Vagina (tissue), 2 donors: ENCODE measurements at regions not wholly inside any gene's neighbourhood (a gene's known extent, or its start where the extent isn't known, plus 50 kb on each side); places are given as distances from the start of the nearest gene placed in this dataset.

ENCODE experiments used
- DNase-seq, 2 donors: peaks; one replicate each; pipeline ENCODE4 v3.0.0-alpha.2; 2017; ENCODE audit errors: extremely low spot score in 2 of 2
- H3K27ac ChIP-seq: fragments of 200-600 bp; sonication (generic); one replicate; pipeline ENCODE4 v1.5.1; 2019
- H3K27me3 ChIP-seq: fragments of 200-600 bp; sonication (generic); one replicate; pipeline ENCODE4 v1.5.1; 2019
- H3K36me3 ChIP-seq, 2 donors: fragments of 200-600 bp; sonication (generic); one replicate each; pipeline ENCODE4 v1.5.1; 2017 to 2019
- H3K4me1 ChIP-seq: fragments of 200-600 bp; sonication (generic); one replicate; pipeline ENCODE4 v1.5.1; 2019
- H3K4me3 ChIP-seq, 2 donors: fragments of 200-600 bp; sonication (generic); 1 replicate in 1 of 2; 2 replicates in 1 of 2; pipeline ENCODE4 v1.5.1; 2016 to 2019
- H3K9me3 ChIP-seq: fragments of 200-600 bp; sonication (generic); one replicate; pipeline ENCODE4 v1.5.1; 2019
- POLR2A ChIP-seq, 2 donors: fragments of 450-650 bp; IDR thresholded peaks; one replicate each; pipeline ENCODE4 v1.6.1; 2017; ENCODE audit warnings: antibody characterized with exemption in 2 of 2, mild to moderate bottlenecking in 2 of 2, moderate library complexity in 2 of 2
- POLR2AphosphoS5 ChIP-seq, 2 donors: sonication (generic); formaldehyde crosslinking; IDR thresholded peaks; one replicate each; pipeline ENCODE4 v1.9.0; 2017; ENCODE audit warnings: antibody characterized with exemption in 2 of 2, mild to moderate bottlenecking in 2 of 2, low read depth in 1 of 2; ENCODE audit not compliant: insufficient read depth in 1 of 2
- intact Hi-C: fragments of 100-400 bp; cut with DNase I; formaldehyde crosslinking; loops from one replicate; pipeline ENCODE4 v1.15.1; 2023
- TF ChIP-seq, protein P1 (sequence below), 3 experiments: fragments of 450-650 bp in 2 of 3; fragments of 200-600 bp in 1 of 3; sonication (generic) in 1 of 3; IDR thresholded peaks; one replicate each; pipeline ENCODE4 v1.5.1; 2017 to 2019; ENCODE audit warnings: antibody characterized with exemption in 3 of 3, mild to moderate bottlenecking in 2 of 3, moderate library complexity in 2 of 3

DNA sequence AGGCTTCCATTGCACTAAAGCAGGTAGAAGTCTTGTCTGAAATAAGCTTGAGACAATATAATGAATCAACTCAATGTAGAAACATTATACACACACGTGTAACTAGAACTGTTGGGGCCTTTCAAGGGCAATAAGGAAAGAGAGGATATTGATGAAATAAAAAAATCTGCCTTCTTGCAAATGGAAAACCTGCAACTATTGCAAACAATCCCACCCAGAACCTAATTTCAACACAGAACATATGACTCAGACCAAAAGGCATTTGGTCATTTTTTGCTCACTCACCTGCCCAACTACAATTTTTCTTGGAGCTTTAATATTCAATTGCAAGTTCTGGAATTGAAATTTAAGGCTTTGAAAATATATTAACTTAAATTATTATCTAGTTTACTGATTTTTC is 900.1 kb downstream of the TTLL7 start:
- no peak for DNase-seq
- no peaks in the 10 kb centered on the region for H3K4me1 ChIP-seq
- no peaks in the 10 kb centered on the region for H3K9me3 ChIP-seq
- H3K4me3 ChIP-seq: no peak overlapping the region
- no peaks in the 10 kb centered on the region for H3K27me3 ChIP-seq
- intact Hi-C loops: no loop called here
- TF ChIP-seq POLR2AphosphoS5 (IDR thresholded peaks at IDR 0.05; ENCODE audit: insufficient read depth in 1 of 2, low read depth in 1 of 2): no peak
- TF ChIP-seq, protein P1, sequence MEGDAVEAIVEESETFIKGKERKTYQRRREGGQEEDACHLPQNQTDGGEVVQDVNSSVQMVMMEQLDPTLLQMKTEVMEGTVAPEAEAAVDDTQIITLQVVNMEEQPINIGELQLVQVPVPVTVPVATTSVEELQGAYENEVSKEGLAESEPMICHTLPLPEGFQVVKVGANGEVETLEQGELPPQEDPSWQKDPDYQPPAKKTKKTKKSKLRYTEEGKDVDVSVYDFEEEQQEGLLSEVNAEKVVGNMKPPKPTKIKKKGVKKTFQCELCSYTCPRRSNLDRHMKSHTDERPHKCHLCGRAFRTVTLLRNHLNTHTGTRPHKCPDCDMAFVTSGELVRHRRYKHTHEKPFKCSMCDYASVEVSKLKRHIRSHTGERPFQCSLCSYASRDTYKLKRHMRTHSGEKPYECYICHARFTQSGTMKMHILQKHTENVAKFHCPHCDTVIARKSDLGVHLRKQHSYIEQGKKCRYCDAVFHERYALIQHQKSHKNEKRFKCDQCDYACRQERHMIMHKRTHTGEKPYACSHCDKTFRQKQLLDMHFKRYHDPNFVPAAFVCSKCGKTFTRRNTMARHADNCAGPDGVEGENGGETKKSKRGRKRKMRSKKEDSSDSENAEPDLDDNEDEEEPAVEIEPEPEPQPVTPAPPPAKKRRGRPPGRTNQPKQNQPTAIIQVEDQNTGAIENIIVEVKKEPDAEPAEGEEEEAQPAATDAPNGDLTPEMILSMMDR (IDR thresholded peaks at IDR 0.05): no peak
- H3K27ac ChIP-seq: no peak overlapping the region
- no peaks in the 10 kb centered on the region for H3K36me3 ChIP-seq

DNA sequence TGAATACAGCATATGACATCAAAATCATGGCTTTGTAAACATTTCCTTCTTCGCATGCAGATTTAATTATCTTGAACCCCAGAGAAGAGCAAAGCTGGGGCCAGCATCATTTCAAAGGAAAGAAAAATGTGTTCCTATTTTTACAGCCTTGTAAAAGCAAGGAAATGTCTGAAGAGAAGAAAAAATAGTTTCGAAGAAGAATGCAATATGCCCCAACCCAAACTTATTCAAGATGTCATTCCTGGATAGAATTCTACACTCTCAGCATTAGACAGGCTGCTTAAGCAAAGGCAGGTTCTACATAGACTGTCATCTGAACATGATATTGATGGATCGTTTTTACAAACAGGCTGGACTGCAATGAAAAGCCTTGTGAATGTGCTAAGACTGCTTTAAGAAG is 900.8 kb downstream of the TTLL7 start:
- Histone ChIP-seq H3K27ac (no peak overlapping the region), H3K36me3 (no peaks in the 10 kb centered on the region), H3K4me1 (no peaks in the 10 kb centered on the region), H3K27me3 (no peaks in the 10 kb centered on the region), H3K4me3 (no peak overlapping the region), H3K9me3 (no peaks in the 10 kb centered on the region)
- DNase-seq: no peak
- no peak for TF ChIP-seq POLR2AphosphoS5 (IDR thresholded peaks at IDR 0.05; ENCODE audit: insufficient read depth in 1 of 2, low read depth in 1 of 2)
- TF ChIP-seq POLR2A (IDR thresholded peaks at IDR 0.05): no peak
- TF ChIP-seq, protein P1 (IDR thresholded peaks at IDR 0.05): no peak
- intact Hi-C loops: no loop called here

DNA sequence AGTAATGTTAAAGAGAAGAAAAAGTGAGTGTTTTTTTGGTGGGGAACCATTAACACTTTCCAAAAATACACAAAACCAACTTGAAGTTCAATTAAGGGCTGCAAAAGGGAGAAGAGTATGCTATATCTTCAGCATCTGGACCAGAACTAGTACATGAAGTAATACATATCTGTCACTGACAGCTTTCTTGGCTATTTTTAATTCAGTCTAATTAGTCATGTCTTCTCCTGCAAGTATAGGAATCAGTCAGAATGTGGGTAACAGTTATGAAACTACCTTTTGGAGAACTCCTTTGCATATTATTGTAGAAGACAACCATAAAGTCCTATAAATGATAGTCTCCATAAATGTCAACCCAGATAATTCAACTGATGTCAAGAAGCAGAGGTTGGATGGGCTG is 901.2 kb downstream of the TTLL7 start:
- Histone ChIP-seq H3K9me3 (no peaks in the 10 kb centered on the region), H3K27me3 (no peaks in the 10 kb centered on the region), H3K36me3 (no peaks in the 10 kb centered on the region), H3K4me3 (no peak overlapping the region), H3K27ac (no peak overlapping the region), H3K4me1 (no peaks in the 10 kb centered on the region)
- no peak for DNase-seq
- intact Hi-C loops: no loop called here
- TF ChIP-seq POLR2AphosphoS5 (IDR thresholded peaks at IDR 0.05; ENCODE audit: insufficient read depth in 1 of 2, low read depth in 1 of 2) (no peak), POLR2A (IDR thresholded peaks at IDR 0.05) (no peak)
- TF ChIP-seq, protein P1 (IDR thresholded peaks at IDR 0.05): no peak

DNA sequence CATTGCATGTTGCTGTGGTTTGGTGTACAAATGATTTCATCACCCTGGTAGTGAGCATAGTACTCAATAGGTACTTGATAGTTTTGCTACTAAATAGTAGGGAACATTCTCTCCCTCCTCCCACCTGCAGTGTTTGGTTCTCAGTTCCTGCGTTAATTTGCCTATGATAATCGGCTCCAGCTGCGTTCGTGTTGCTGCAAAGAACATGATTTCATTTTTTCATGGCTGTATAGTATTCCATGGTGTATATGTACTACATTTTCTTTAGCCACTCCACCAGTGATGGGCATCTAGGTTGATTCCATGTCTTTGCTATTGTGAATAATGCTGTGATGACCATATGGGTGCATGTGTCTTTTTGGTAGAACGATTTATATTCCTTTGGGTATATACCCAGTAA is 903.4 kb downstream of the TTLL7 start:
- no peak for DNase-seq
- Histone ChIP-seq H3K36me3 (no peaks in the 10 kb centered on the region), H3K4me3 (no peak overlapping the region), H3K27me3 (no peaks in the 10 kb centered on the region), H3K4me1 (no peaks in the 10 kb centered on the region), H3K9me3 (no peaks in the 10 kb centered on the region), H3K27ac (no peak overlapping the region)
- TF ChIP-seq, protein P1 (IDR thresholded peaks at IDR 0.05): no peak
- no peak for TF ChIP-seq POLR2AphosphoS5 (IDR thresholded peaks at IDR 0.05; ENCODE audit: insufficient read depth in 1 of 2, low read depth in 1 of 2)
- TF ChIP-seq POLR2A (IDR thresholded peaks at IDR 0.05): no peak
- intact Hi-C loops: no loop called here

DNA sequence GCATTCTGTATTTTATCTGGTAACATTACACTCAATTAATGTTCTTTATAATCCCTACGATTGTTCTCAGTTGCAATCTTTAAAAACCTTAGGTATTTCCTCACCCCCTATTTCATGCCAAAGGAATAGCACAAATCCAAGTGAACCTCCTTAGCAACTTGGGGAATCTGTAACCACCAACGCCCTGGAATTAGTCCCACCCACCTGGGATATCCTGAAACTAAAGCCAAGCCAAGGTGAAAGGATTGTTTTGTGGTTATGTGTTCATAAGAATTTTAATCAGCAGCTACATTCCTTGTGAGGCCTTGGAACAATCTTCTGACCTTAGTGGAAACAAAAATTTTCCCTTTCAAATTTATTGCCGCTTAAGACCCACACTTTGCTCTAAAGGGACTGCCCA is 908.7 kb downstream of the TTLL7 start:
- intact Hi-C loops: no loop called here
- no peak for DNase-seq
- no peaks in the 10 kb centered on the region for H3K4me1 ChIP-seq
- no peak overlapping the region for H3K4me3 ChIP-seq
- no peaks in the 10 kb centered on the region for H3K9me3 ChIP-seq
- H3K36me3 ChIP-seq: no peaks in the 10 kb centered on the region
- no peak overlapping the region for H3K27ac ChIP-seq
- no peak for TF ChIP-seq POLR2A (IDR thresholded peaks at IDR 0.05)
- TF ChIP-seq, protein P1 (IDR thresholded peaks at IDR 0.05): no peak
- TF ChIP-seq POLR2AphosphoS5 (IDR thresholded peaks at IDR 0.05; ENCODE audit: insufficient read depth in 1 of 2, low read depth in 1 of 2): no peak
- H3K27me3 ChIP-seq: no peaks in the 10 kb centered on the region
